Neuronal stem cell (in vitro differentiated cells): ENCODE measurements at regions not wholly inside any gene's neighbourhood (a gene's known extent, or its start where the extent isn't known, plus 50 kb on each side); places are given as distances from the start of the nearest gene placed in this dataset.

Experiments used
- DNase-seq: peaks from one replicate; pipeline ENCODE4 v3.0.0-alpha.2; 2013; ENCODE audit warnings: low spot score
- H2AFZ ChIP-seq: one replicate; pipeline ENCODE4 v1.6.1; 2013; ENCODE audit warnings: mild to moderate bottlenecking, low read length, inconsistent platforms
- H2AK5ac ChIP-seq: 2 replicates; pipeline ENCODE4 v1.6.1; 2013; ENCODE audit warnings: low read depth, mild to moderate bottlenecking, inconsistent platforms, low read length, moderate library complexity, mixed read lengths
- H2BK120ac ChIP-seq: 2 replicates; pipeline ENCODE4 v1.6.1; 2013; ENCODE audit warnings: low read depth, mild to moderate bottlenecking, inconsistent platforms, low read length, moderate library complexity, mixed read lengths
- H2BK12ac ChIP-seq: one replicate; pipeline ENCODE4 v1.6.1; 2013; ENCODE audit warnings: low read length, inconsistent platforms
- H2BK15ac ChIP-seq: 2 replicates; pipeline ENCODE4 v1.6.1; 2013; ENCODE audit warnings: mild to moderate bottlenecking, low read length, inconsistent platforms, mixed read lengths
- H2BK5ac ChIP-seq: one replicate; pipeline ENCODE4 v1.6.1; 2013; ENCODE audit warnings: inconsistent platforms, mild to moderate bottlenecking, low read length, moderate library complexity
- H3K14ac ChIP-seq: one replicate; pipeline ENCODE4 v1.6.1; 2013; ENCODE audit warnings: low read length, inconsistent platforms
- H3K18ac ChIP-seq: 2 replicates; pipeline ENCODE4 v1.6.1; 2013; ENCODE audit warnings: low read length, inconsistent platforms
- H3K23ac ChIP-seq: 2 replicates; pipeline ENCODE4 v1.6.1; 2013; ENCODE audit warnings: low read depth, mild to moderate bottlenecking, mixed read lengths, low read length, inconsistent platforms; ENCODE audit not compliant: poor library complexity
- H3K27ac ChIP-seq: replicated peaks from 3 replicates; pipeline ENCODE4 v1.5.1; 2013; ENCODE audit warnings: low read length, inconsistent platforms
- H3K27me3 ChIP-seq, 3 experiments: 2 replicates each; pipeline ENCODE4 v1.6.1; 2013; ENCODE audit warnings: low read length in 3 of 3, mild to moderate bottlenecking in 2 of 3, inconsistent platforms in 1 of 3, low read depth in 1 of 3, mixed read lengths in 1 of 3, moderate library complexity in 1 of 3; ENCODE audit not compliant: control insufficient read depth in 3 of 3, insufficient read depth in 3 of 3
- H3K36me3 ChIP-seq, 2 donors: replicated peaks in 1 of 2; 2 replicates each; pipeline ENCODE4 v1.6.1; 2013; ENCODE audit warnings: low read length in 2 of 2; ENCODE audit not compliant: control insufficient read depth in 2 of 2, insufficient read depth in 2 of 2
- H3K4ac ChIP-seq: 2 replicates; pipeline ENCODE4 v1.6.1; 2013; ENCODE audit warnings: inconsistent platforms, mild to moderate bottlenecking, low read length, moderate library complexity
- H3K4me1 ChIP-seq, 2 donors: 1 replicate in 1 of 2; 2 replicates in 1 of 2; pipeline ENCODE4 v1.6.1; 2013; ENCODE audit warnings: low read length in 2 of 2, low read depth in 1 of 2; ENCODE audit not compliant: control insufficient read depth in 2 of 2, insufficient read depth in 1 of 2
- H3K4me2 ChIP-seq: one replicate; pipeline ENCODE4 v1.6.1; 2013; ENCODE audit warnings: mild to moderate bottlenecking, low read length, inconsistent platforms; ENCODE audit not compliant: insufficient read depth, poor library complexity, severe bottlenecking
- H3K4me3 ChIP-seq, 2 donors: 2 replicates each; pipeline ENCODE4 v1.5.1; 2013; ENCODE audit warnings: low read length in 2 of 2, mild to moderate bottlenecking in 2 of 2, inconsistent platforms in 1 of 2, moderate library complexity in 1 of 2
- H3K79me1 ChIP-seq: one replicate; pipeline ENCODE4 v1.6.1; 2013; ENCODE audit warnings: low read depth, mild to moderate bottlenecking, inconsistent platforms, low read length, moderate library complexity
- H3K9ac ChIP-seq: one replicate; pipeline ENCODE4 v1.6.1; 2013; ENCODE audit warnings: mild to moderate bottlenecking, low read depth, low read length, inconsistent platforms; ENCODE audit not compliant: poor library complexity
- H3K9me3 ChIP-seq, 2 donors: replicated peaks in 1 of 2; 2 replicates each; pipeline versions ENCODE3 to v1.6.1; 2013; ENCODE audit warnings: low read length in 2 of 2, mild to moderate bottlenecking in 2 of 2, inconsistent platforms in 1 of 2, low read depth in 1 of 2, mixed read lengths in 1 of 2, moderate library complexity in 1 of 2; ENCODE audit not compliant: control insufficient read depth in 2 of 2, insufficient read depth in 1 of 2
- H4K8ac ChIP-seq: one replicate; pipeline ENCODE4 v1.6.1; 2013; ENCODE audit warnings: low read depth, mild to moderate bottlenecking, inconsistent platforms, low read length, moderate library complexity
- H4K91ac ChIP-seq: one replicate; pipeline ENCODE4 v1.6.1; 2013; ENCODE audit warnings: low read length, low read depth, mild to moderate bottlenecking, inconsistent platforms; ENCODE audit not compliant: poor library complexity
- WGBS, 2 donors: extraction: QIAGEN DNeasy Blood & Tissue Kit; methylation state at CpG; one replicate each; pipeline ENCODE4 v1.1.7; 2013; ENCODE audit warnings: missing lambda C conversion rate in 2 of 2, mixed read lengths in 1 of 2; ENCODE audit not compliant: insufficient read length in 2 of 2, insufficient replicate concordance in 1 of 2; ENCODE audit errors: extremely low coverage in 2 of 2; 5-methylcytosine and 5-hydroxymethylcytosine counted together

DNA sequence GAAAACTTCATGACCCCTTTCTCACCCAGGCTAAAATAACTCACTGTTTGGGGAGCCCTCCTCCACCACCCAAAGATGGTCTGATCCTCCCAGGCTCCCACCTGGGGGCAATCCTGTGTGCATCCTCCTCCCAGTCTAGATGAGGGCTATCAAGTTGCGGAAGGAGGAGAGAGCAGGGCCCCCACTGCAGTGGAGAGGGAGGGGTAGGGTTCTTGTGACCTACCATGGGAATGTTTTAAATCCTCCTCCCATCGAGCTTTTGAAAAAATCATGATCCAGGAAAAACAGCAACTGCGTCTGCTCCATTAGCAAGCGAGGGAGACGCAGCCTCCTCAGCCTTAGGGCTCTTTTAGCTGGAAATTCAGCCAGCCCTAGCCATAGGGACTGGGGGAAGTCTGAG lies 80.0 kb downstream of the NAV1 start:
- H2BK12ac ChIP-seq = no peak overlapping the region
- H3K27ac ChIP-seq = no peak overlapping the region
- H3K9ac ChIP-seq = no peak overlapping the region
- no peak overlapping the region for H3K23ac ChIP-seq
- DNase-seq = no peak
- WGBS, 2 donors = no CpG with 5 or more reads among the region's 5 CpGs
- no peak overlapping the region for H2BK120ac ChIP-seq
- no peak overlapping the region for H4K8ac ChIP-seq
- no peak overlapping the region for H2BK15ac ChIP-seq
- H4K91ac ChIP-seq = no peak overlapping the region
- H2AFZ ChIP-seq = no peak overlapping the region
- no peak overlapping the region for H3K4me3 ChIP-seq
- H2BK5ac ChIP-seq = no peak overlapping the region
- H3K4me1 ChIP-seq = peaks cover 0 to 1% of the 10 kb centered on the region in 2 donors
- H3K9me3 ChIP-seq = no peaks in the 10 kb centered on the region
- peaks cover 0 to 11% (median 0%) of the 10 kb centered on the region in 3 experiments for H3K27me3 ChIP-seq
- H3K18ac ChIP-seq = no peak overlapping the region
- H3K4me2 ChIP-seq = no peak overlapping the region
- H3K36me3 ChIP-seq = no peaks in the 10 kb centered on the region
- no peak overlapping the region for H3K4ac ChIP-seq
- no peak overlapping the region for H3K14ac ChIP-seq
- H2AK5ac ChIP-seq = no peak overlapping the region
- no peaks in the 10 kb centered on the region for H3K79me1 ChIP-seq

DNA sequence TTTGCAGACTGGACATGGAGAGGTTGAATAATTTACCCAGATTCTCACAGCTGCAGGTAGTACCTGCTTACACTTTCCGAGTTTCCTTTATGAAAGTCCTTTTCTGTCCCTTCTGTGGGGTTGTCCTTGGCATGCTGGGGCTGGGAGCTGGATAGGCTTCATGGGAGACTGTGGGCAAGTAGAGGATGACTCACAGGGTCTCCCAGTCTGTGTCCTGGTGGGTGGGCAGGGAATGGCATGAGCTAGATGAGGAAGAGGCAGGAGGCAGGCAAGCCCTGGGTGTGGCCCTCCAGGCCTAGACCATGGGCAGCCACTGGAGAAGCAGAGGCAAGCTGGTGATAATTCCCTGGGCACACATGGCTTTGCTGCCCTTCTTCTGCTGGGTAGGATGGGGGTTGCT lies 80.6 kb downstream of the NAV1 start:
- no peak overlapping the region for H2BK120ac ChIP-seq
- H4K91ac ChIP-seq = no peak overlapping the region
- no peak overlapping the region for H2BK12ac ChIP-seq
- no peaks in the 10 kb centered on the region for H3K79me1 ChIP-seq
- H3K23ac ChIP-seq = no peak overlapping the region
- H2BK15ac ChIP-seq = no peak overlapping the region
- DNase-seq = no peak
- no peak overlapping the region for H2AFZ ChIP-seq
- H3K4me2 ChIP-seq = no peak overlapping the region
- no peak overlapping the region for H3K4ac ChIP-seq
- no peak overlapping the region for H3K18ac ChIP-seq
- peaks cover 0 to under 1% of the 10 kb centered on the region in 2 donors for H3K4me1 ChIP-seq
- no peak overlapping the region for H3K9ac ChIP-seq
- peaks cover 0 to 11% (median 0%) of the 10 kb centered on the region in 3 experiments for H3K27me3 ChIP-seq
- H2AK5ac ChIP-seq = no peak overlapping the region
- H3K36me3 ChIP-seq = no peaks in the 10 kb centered on the region
- no peak overlapping the region for H2BK5ac ChIP-seq
- no CpG with 5 or more reads among the region's 1 CpG for WGBS, 2 donors
- H3K9me3 ChIP-seq = no peaks in the 10 kb centered on the region
- no peak overlapping the region for H3K4me3 ChIP-seq
- H4K8ac ChIP-seq = no peak overlapping the region
- H3K27ac ChIP-seq = no peak overlapping the region
- no peak overlapping the region for H3K14ac ChIP-seq

DNA sequence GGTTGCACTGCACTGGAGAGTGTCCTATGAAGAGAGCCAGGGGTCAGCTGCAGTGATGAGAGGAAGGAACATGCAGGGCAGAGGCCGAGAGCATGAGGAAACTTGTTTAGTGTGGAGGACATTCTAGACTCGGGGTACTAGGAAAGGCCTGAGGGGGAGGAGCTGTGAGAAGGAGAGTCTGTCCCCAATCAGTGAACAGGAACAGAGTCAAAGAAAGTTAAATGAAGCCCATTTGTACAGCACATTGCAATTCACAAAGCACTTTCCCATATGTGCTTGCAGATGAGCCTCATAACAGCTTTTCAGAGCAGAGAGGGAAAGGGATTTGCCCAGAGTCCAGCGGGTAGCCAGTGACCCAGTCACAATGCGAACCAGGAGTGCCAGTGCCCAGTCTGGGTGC lies 83.4 kb downstream of the NAV1 start:
- no peaks in the 10 kb centered on the region for H3K79me1 ChIP-seq
- H3K27ac ChIP-seq = no peak overlapping the region
- no peak for DNase-seq
- no peak overlapping the region for H3K4me3 ChIP-seq
- no peak overlapping the region for H4K91ac ChIP-seq
- H2AFZ ChIP-seq = no peak overlapping the region
- H3K27me3 ChIP-seq = no peaks in the 10 kb centered on the region
- no peak overlapping the region for H3K18ac ChIP-seq
- H3K4ac ChIP-seq = no peak overlapping the region
- no peak overlapping the region for H4K8ac ChIP-seq
- H2AK5ac ChIP-seq = peak overlapping the region; percentile 69
- H2BK5ac ChIP-seq = no peak overlapping the region
- no peaks in the 10 kb centered on the region for H3K9me3 ChIP-seq
- no peaks in the 10 kb centered on the region for H3K4me1 ChIP-seq
- no CpG with 5 or more reads among the region's 4 CpGs for WGBS, 2 donors
- no peak overlapping the region for H2BK120ac ChIP-seq
- H3K23ac ChIP-seq = no peak overlapping the region
- no peaks in the 10 kb centered on the region for H3K36me3 ChIP-seq
- no peak overlapping the region for H2BK15ac ChIP-seq
- H3K9ac ChIP-seq = no peak overlapping the region
- H2BK12ac ChIP-seq = no peak overlapping the region
- no peak overlapping the region for H3K4me2 ChIP-seq
- no peak overlapping the region for H3K14ac ChIP-seq

DNA sequence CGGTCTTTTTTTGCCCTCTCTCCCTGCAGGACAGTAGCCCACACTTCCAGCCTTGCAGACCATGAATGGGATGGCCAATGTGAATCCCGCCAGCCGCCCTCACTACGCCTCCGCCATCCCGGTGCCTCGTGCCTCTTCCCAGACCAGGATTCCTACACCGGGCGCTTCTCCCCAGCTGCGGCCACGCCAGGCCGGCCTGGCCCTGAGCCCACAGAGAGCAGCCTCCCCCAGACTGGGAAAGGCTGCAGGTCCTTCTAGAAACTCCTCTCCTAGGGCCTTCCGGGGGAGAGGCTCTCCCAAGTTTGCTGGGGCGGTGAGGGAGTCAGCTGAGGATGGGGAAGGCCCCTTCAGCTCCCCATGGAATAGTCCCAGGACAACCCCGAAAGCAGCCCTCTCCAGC lies 83.9 kb downstream of the NAV1 start:
- H3K4ac ChIP-seq = no peak overlapping the region
- no CpG with 5 or more reads among the region's 15 CpGs for WGBS, 2 donors
- H3K4me1 ChIP-seq = no peaks in the 10 kb centered on the region
- no peaks in the 10 kb centered on the region for H3K36me3 ChIP-seq
- H3K9me3 ChIP-seq = no peaks in the 10 kb centered on the region
- H3K14ac ChIP-seq = no peak overlapping the region
- peak overlapping the region; percentile 69 for H2AK5ac ChIP-seq
- no peak overlapping the region for H3K23ac ChIP-seq
- no peak overlapping the region for H3K4me3 ChIP-seq
- no peak overlapping the region for H2AFZ ChIP-seq
- H3K27ac ChIP-seq = no peak overlapping the region
- no peak overlapping the region for H3K18ac ChIP-seq
- H3K79me1 ChIP-seq = no peaks in the 10 kb centered on the region
- H4K8ac ChIP-seq = no peak overlapping the region
- no peak overlapping the region for H2BK12ac ChIP-seq
- H2BK5ac ChIP-seq = no peak overlapping the region
- H3K9ac ChIP-seq = no peak overlapping the region
- H3K4me2 ChIP-seq = no peak overlapping the region
- H4K91ac ChIP-seq = no peak overlapping the region
- no peaks in the 10 kb centered on the region for H3K27me3 ChIP-seq
- H2BK15ac ChIP-seq = no peak overlapping the region
- DNase-seq = no peak
- no peak overlapping the region for H2BK120ac ChIP-seq
